Breast epithelium (tissue), 4 donors: ENCODE measurements at regions not wholly inside any gene's neighbourhood (a gene's known extent, or its start where the extent isn't known, plus 50 kb on each side); places are given as distances from the start of the nearest gene placed in this dataset.

Source experiments
- DNase-seq, 2 donors: peaks; one replicate each; pipeline ENCODE4 v3.0.0-alpha.2; 2019; ENCODE audit warnings: low spot score in 2 of 2
- H3K27ac ChIP-seq, 2 donors: fragments of 200-600 bp; sonication (generic) in 1 of 2; one replicate each; pipeline ENCODE4 v1.5.1; 2016 to 2019; ENCODE audit warnings: mild to moderate bottlenecking in 1 of 2
- H3K27me3 ChIP-seq, 2 donors: fragments of 200-600 bp; sonication (generic) in 1 of 2; one replicate each; pipeline versions ENCODE4 v1.5.1 to v1.6.0; 2017 to 2019; ENCODE audit warnings: control low read depth in 1 of 2, mild to moderate bottlenecking in 1 of 2
- H3K36me3 ChIP-seq: fragments of 200-600 bp; one replicate; pipeline ENCODE4 v1.5.1; 2019
- H3K4me1 ChIP-seq, 2 donors: fragments of 200-600 bp; sonication (generic); one replicate each; pipeline ENCODE4 v1.5.1; 2016 to 2019; ENCODE audit warnings: control low read depth in 1 of 2
- H3K4me3 ChIP-seq, 3 donors: fragments of 200-600 bp; sonication (generic); 1 replicate in 2 of 3; 2 replicates in 1 of 3; pipeline ENCODE4 v1.5.1; 2016 to 2019; ENCODE audit warnings: mild to moderate bottlenecking in 3 of 3, moderate library complexity in 2 of 3
- H3K9me3 ChIP-seq, 2 donors: fragments of 200-600 bp; sonication (generic) in 1 of 2; one replicate each; pipeline ENCODE4 v1.5.1; 2016 to 2019; ENCODE audit warnings: control low read depth in 1 of 2
- CTCF ChIP-seq, 3 donors: fragments of 450-650 bp; IDR thresholded peaks; one replicate each; pipeline ENCODE4 v1.5.1; 2016 to 2017; ENCODE audit warnings: antibody characterized with exemption in 3 of 3, mild to moderate bottlenecking in 3 of 3, moderate library complexity in 3 of 3
- POLR2A ChIP-seq: fragments of 450-650 bp; IDR thresholded peaks from one replicate; pipeline ENCODE4 v1.6.1; 2016; ENCODE audit warnings: antibody characterized with exemption, mild to moderate bottlenecking, moderate library complexity
- POLR2AphosphoS5 ChIP-seq, 3 donors: sonication (generic); formaldehyde crosslinking; IDR thresholded peaks; one replicate each; pipeline ENCODE4 v1.6.1; 2017; ENCODE audit warnings: antibody characterized with exemption in 3 of 3
- intact Hi-C: fragments of 100-400 bp; cut with DNase I; formaldehyde crosslinking; loops from one replicate; pipeline ENCODE4 v1.15.1; 2023; ENCODE audit warnings: low total_unique reads

GRCh38 chr10:121187391-121187790 lies 336.2 kb downstream of the WDR11 start:
- intact Hi-C loops: no loop called here
- no peaks in the 10 kb centered on the region for H3K9me3 ChIP-seq
- no peaks in the 10 kb centered on the region for H3K27me3 ChIP-seq
- H3K4me3 ChIP-seq: no peak overlapping the region
- no peaks in the 10 kb centered on the region for H3K36me3 ChIP-seq
- H3K4me1 ChIP-seq: no peaks in the 10 kb centered on the region
- no peak for TF ChIP-seq CTCF (IDR thresholded peaks at IDR 0.05)
- TF ChIP-seq POLR2A: no peak
- TF ChIP-seq POLR2AphosphoS5 (IDR thresholded peaks at IDR 0.05): no peak
- no peak for DNase-seq
- no peak overlapping the region for H3K27ac ChIP-seq

- Histone ChIP-seq H3K4me1 (no peaks in the 10 kb centered on the region), H3K9me3 (no peaks in the 10 kb centered on the region), H3K36me3 (no peaks in the 10 kb centered on the region), H3K27ac (no peak overlapping the region), H3K27me3 (no peaks in the 10 kb centered on the region), H3K4me3 (no peak overlapping the region)
- intact Hi-C loops: no loop called here
- no peak for TF ChIP-seq POLR2AphosphoS5 (IDR thresholded peaks at IDR 0.05)
- DNase-seq: no peak
Measured at GRCh38 chr10:121188005-121188404, 336.8 kb downstream of the WDR11 start.

DNA sequence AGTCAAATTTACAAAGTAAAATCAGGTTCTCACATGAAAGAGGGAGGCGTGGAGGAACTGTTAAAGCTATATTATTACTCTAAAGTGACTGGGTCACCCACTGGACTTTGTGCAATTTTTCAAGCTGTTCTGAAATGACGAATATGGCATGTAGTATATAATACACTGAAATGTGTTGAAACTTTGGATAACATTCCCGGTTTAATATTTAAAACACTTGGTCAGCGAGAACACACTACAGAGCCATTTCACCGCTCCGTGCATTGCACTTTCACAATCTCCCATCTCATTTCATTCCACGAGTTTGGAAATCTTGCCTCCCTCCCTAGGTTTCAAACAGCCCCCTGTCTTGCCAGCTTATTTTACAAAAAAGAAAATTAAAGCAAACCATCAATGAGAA lies 337.9 kb downstream of the WDR11 start:
- intact Hi-C loops: no loop called here
- TF ChIP-seq POLR2AphosphoS5 (IDR thresholded peaks at IDR 0.05) (no peak), POLR2A (no peak), CTCF (IDR thresholded peaks at IDR 0.05) (no peak)
- Histone ChIP-seq H3K36me3 (no peaks in the 10 kb centered on the region), H3K4me3 (no peak overlapping the region), H3K27me3 (no peaks in the 10 kb centered on the region), H3K4me1 (no peaks in the 10 kb centered on the region), H3K9me3 (no peaks in the 10 kb centered on the region), H3K27ac (no peak overlapping the region)
- DNase-seq: no peak

- Histone ChIP-seq H3K27me3 (no peaks in the 10 kb centered on the region), H3K27ac (no peak overlapping the region), H3K9me3 (no peaks in the 10 kb centered on the region), H3K36me3 (no peaks in the 10 kb centered on the region), H3K4me1 (no peaks in the 10 kb centered on the region), H3K4me3 (no peak overlapping the region)
- intact Hi-C loops: no loop called here
- DNase-seq: no peak
- no peak for TF ChIP-seq POLR2AphosphoS5 (IDR thresholded peaks at IDR 0.05)
- no peak for TF ChIP-seq CTCF (IDR thresholded peaks at IDR 0.05)
- TF ChIP-seq POLR2A: no peak
Measured at GRCh38 chr10:121194696-121195523, 343.7 kb downstream of the WDR11 start.

- TF ChIP-seq POLR2AphosphoS5 (IDR thresholded peaks at IDR 0.05): no peak
- no peak for TF ChIP-seq CTCF (IDR thresholded peaks at IDR 0.05)
- no peak for TF ChIP-seq POLR2A
- H3K27ac ChIP-seq: no peak overlapping the region
Measured at GRCh38 chr10:121195524-121195910, 344.4 kb downstream of the WDR11 start.

More at GRCh38 chr10:121195524-121195910, 344.4 kb downstream of the WDR11 start:
- no peaks in the 10 kb centered on the region for H3K27me3 ChIP-seq
- intact Hi-C loops: no loop called here
- H3K36me3 ChIP-seq: no peaks in the 10 kb centered on the region
- no peaks in the 10 kb centered on the region for H3K9me3 ChIP-seq
- H3K4me3 ChIP-seq: no peak overlapping the region
- no peak for DNase-seq
- no peaks in the 10 kb centered on the region for H3K4me1 ChIP-seq
